Stimulated activated naive CD8-positive, alpha-beta T cell treated with anti-CD3 and anti-CD28 coated beads, Interleukin-15, amount 100 ng/mL, for 72 hours (primary cell): ENCODE measurements at regions not wholly inside any gene's neighbourhood (a gene's known extent, or its start where the extent isn't known, plus 50 kb on each side); places are given as distances from the start of the nearest gene placed in this dataset.
"Not testable (repeated sequence)": the region's sequence is repeated elsewhere in the genome, so short reads cannot be mapped to it uniquely, and the experiment has no call there.

ENCODE experiments used
- ATAC-seq: fragments of 150-1000 bp; cut with Tn5 transposase; 2 replicates; pipeline ENCODE4 v1.10.0; 2021; ENCODE audit warnings: mild to moderate bottlenecking, moderate library complexity
- DNase-seq, 2 donors: peaks; one replicate each; pipeline ENCODE4 v3.0.0; 2021 to 2022
- H3K27ac Mint-ChIP-seq, 2 donors: one replicate each; pipeline ENCODE4 v1.8.0; 2022; ENCODE audit warnings: mild to moderate bottlenecking in 2 of 2, mixed read lengths in 2 of 2, moderate library complexity in 2 of 2
- H3K27me3 Mint-ChIP-seq: one replicate; pipeline ENCODE4 v1.8.0; 2022; ENCODE audit warnings: mixed read lengths
- H3K4me1 Mint-ChIP-seq: one replicate; pipeline ENCODE4 v1.8.0; 2022; ENCODE audit warnings: mild to moderate bottlenecking, mixed read lengths
- H3K4me3 Mint-ChIP-seq, 2 donors: one replicate each; pipeline ENCODE4 v1.8.0; 2022; ENCODE audit warnings: mild to moderate bottlenecking in 2 of 2, mixed read lengths in 2 of 2, moderate library complexity in 1 of 2
- H3K9me3 Mint-ChIP-seq, 2 donors: one replicate each; pipeline ENCODE4 v1.8.0; 2022; ENCODE audit warnings: mixed read lengths in 2 of 2

DNA sequence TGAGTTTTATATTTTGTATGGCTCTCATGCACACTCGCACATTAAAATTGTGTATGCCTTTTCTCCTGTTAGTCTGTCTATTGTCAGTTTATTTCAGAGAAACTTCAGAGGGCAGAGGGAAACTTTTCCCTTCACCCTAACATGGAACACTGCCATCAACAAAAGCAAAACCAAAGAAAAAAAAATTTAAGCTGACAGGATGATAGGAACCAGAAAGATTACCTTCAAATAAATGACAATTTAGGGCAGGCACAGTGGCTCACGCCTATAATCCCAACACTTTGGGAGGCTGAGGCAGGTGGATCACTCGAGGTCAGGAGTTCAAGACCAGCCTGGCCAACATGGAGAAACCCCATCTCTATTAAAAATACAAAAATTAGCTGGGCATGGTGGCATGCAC is 268.3 kb downstream of the TLE1 start:
- not testable (repeated sequence) for ATAC-seq

GRCh38 chr9:81420024-81420423 is 269.3 kb downstream of the TLE1 start:
- H3K4me3 Mint-ChIP-seq, result no peak overlapping the region
- no peak overlapping the region for H3K27ac Mint-ChIP-seq
- peaks cover 9 to 10% of the 10 kb centered on the region in 2 donors for H3K9me3 Mint-ChIP-seq
- no peak for DNase-seq
- no peak for ATAC-seq
- no peaks in the 10 kb centered on the region for H3K27me3 Mint-ChIP-seq
- H3K4me1 Mint-ChIP-seq, result no peaks in the 10 kb centered on the region

More for the DNA sequence above, 268.3 kb downstream of the TLE1 start:
- not testable (repeated sequence) for H3K4me3 Mint-ChIP-seq, H3K4me1 Mint-ChIP-seq, H3K27ac Mint-ChIP-seq, DNase-seq, H3K27me3 Mint-ChIP-seq
- peaks cover 17 to 18% of the 10 kb centered on the region in 2 donors for H3K9me3 Mint-ChIP-seq

GRCh38 chr9:81417941-81418340 is 271.4 kb downstream of the TLE1 start:
- Mint-ChIP-seq H3K4me1 (no peaks in the 10 kb centered on the region), H3K27ac (no peak overlapping the region)

GRCh38 chr9:81417299-81417675 is 272.1 kb downstream of the TLE1 start:
- ATAC-seq (no peak), DNase-seq (no peak)
- Mint-ChIP-seq H3K27me3 (no peaks in the 10 kb centered on the region), H3K27ac (no peak overlapping the region), H3K4me1 (no peaks in the 10 kb centered on the region), H3K9me3 (peaks cover 8 to 10% of the 10 kb centered on the region in 2 donors), H3K4me3 (no peak overlapping the region)

More at GRCh38 chr9:81417941-81418340, 271.4 kb downstream of the TLE1 start:
- Mint-ChIP-seq H3K9me3 (peaks cover 8 to 10% of the 10 kb centered on the region in 2 donors), H3K4me3 (no peak overlapping the region), H3K27me3 (no peaks in the 10 kb centered on the region)
- ATAC-seq (no peak), DNase-seq (no peak)

DNA sequence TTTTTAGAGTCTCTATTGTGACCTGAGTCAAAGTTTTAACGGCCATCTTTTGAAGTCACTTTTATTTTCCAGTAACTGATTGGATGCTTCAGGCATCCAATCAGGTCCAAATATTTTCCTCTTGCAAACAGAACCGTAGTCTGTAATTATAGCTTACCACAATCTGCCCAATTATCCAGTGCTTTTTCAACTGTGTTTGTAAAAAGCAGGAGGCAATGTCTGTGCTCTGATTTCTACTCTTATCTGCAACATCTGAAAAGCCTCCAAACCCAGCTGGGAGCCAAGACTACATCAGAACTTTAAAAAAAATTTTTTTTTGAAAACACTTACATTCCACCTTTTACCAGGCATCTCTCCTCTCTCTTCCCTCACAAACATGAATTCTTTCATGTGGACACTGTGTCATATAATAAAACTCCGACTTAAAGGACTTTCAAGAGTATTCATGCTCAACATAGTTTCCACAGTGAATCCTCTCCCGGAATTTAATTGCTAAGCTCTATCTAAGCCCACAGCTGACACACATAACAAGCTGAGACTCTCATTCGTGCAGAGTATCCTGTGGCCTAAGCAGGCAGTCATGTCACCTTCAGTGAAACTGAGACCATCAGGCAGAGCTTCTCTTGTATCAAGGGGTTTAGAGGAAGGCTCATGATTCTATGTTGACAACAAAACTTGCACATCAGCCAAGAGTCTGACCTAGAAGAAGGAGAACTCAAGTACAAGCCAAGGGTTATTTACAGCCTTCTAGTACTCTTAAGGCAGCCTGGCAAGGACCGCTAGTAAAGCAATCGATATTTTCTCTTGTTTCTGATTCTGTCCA is 272.7 kb downstream of the TLE1 start:
- H3K27ac Mint-ChIP-seq, result no peak overlapping the region
- no peaks in the 10 kb centered on the region for H3K4me1 Mint-ChIP-seq
- H3K27me3 Mint-ChIP-seq, result no peaks in the 10 kb centered on the region
- H3K4me3 Mint-ChIP-seq, result no peak overlapping the region
- no peak for ATAC-seq
- H3K9me3 Mint-ChIP-seq, result peaks cover 8 to 10% of the 10 kb centered on the region in 2 donors
- no peak for DNase-seq

DNA sequence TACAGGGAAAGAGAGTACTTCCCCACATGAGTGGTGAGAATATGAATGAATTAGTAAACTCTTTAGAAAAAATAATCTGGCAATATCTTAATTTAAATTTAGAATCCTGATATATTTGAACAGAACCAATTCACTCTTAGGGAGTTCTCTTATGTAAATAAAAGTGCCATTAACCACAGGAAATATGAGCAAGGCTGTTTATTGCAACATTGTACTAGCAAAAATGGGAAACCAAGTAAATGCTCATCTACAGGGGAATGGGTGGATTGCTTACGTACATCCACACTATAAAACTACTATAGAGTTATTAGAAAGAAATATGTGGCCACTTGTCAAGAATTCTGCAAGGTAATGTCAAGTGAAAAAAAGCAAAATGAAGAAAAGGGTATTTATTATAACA is 274.5 kb downstream of the TLE1 start:
- no peaks in the 10 kb centered on the region for H3K27me3 Mint-ChIP-seq
- no peak overlapping the region for H3K4me3 Mint-ChIP-seq
- H3K4me1 Mint-ChIP-seq, result no peaks in the 10 kb centered on the region
- H3K27ac Mint-ChIP-seq, result no peak overlapping the region
- peaks cover 8 to 10% of the 10 kb centered on the region in 2 donors for H3K9me3 Mint-ChIP-seq
- ATAC-seq (no peak), DNase-seq (no peak)

- no peak for DNase-seq
- no peaks in the 10 kb centered on the region for H3K27me3 Mint-ChIP-seq
- H3K4me1 Mint-ChIP-seq, result no peaks in the 10 kb centered on the region
- no peak for ATAC-seq
- H3K4me3 Mint-ChIP-seq, result no peak overlapping the region
- no peak overlapping the region for H3K27ac Mint-ChIP-seq
- H3K9me3 Mint-ChIP-seq, result peaks cover 5% of the 10 kb centered on the region in 2 donors
Observed at GRCh38 chr9:81411961-81412360, 277.4 kb downstream of the TLE1 start.

DNA sequence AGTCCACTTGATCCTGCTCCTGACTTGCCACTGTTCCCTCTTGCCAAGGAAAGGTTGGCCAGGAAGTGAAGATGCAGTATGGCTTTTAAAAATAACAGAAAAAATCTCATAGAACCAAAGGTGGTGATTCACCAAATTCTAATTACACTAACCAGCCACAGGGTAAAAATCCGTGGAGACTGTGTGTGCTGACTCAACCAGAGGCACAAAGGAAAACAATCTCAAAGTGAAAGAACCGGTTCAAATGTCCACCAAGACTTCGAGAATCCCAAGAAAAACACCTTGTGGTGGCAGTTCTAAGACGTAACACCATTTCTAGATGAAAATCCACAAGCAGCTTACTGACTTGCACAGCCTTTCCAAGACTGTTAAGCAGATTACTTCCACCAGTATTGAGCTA is 279.1 kb downstream of the TLE1 start:
- H3K27me3 Mint-ChIP-seq, result no peaks in the 10 kb centered on the region
- H3K4me3 Mint-ChIP-seq, result no peak overlapping the region
- no peak for DNase-seq

DNA sequence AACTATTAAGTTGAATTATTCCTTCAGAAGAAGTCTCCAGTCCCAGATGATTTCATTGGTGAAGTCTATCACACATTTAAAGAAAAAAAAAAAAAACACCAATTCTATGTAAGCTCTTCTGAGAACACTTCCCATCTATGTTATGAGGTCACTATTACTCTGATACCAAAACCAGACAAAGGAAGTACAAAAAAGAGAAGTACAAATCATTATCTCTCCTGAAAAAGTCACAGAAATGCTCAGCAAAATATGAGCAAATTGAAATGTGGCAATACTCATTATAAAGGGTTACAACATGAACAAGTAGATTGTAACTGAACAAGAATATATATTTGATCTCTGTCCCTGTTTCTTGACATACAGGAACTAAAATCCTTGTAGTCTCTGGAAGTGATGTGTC is 280.4 kb downstream of the TLE1 start:
- DNase-seq (no peak), ATAC-seq (no peak)
- Mint-ChIP-seq H3K27me3 (peaks cover 7% of the 10 kb centered on the region), H3K9me3 (no peaks in the 10 kb centered on the region), H3K27ac (no peak overlapping the region), H3K4me3 (no peak overlapping the region), H3K4me1 (no peaks in the 10 kb centered on the region)

More for the DNA sequence above, 279.1 kb downstream of the TLE1 start:
- Mint-ChIP-seq H3K4me1 (no peaks in the 10 kb centered on the region), H3K27ac (no peak overlapping the region), H3K9me3 (no peaks in the 10 kb centered on the region)
- no peak for ATAC-seq

DNA sequence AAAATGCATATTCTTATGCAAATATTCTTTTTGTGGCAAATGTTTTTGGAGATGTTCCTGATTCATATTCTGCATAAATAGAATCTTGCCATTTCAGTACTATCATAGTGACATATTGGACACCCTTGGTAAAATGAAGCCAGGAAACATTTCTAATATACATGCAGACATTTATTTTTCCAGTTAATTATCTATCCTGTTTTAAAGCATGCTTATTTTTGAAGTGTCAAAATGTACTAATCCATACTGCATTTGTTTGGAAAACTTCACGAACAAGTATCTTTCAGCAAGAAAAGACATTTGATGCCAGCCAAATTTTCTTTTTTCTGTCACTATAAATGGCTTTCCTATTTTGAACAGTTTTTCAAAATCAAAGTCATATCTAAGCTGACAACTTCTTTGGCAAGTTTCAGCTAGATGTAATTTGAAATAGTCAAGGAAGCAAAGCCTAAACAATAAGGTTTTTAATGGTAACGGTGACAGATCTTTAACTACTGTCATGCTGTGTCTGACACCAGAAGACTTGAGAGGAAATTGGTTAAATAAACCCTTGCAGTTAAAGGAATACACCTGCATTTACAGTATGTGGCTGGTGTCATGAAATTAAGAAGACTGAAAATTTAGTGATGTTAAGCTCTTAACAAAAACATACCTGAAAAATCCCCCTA is 284.3 kb downstream of the TLE1 start:
- peaks cover 7% of the 10 kb centered on the region for H3K27me3 Mint-ChIP-seq
- H3K4me1 Mint-ChIP-seq, result no peaks in the 10 kb centered on the region
- no peaks in the 10 kb centered on the region for H3K9me3 Mint-ChIP-seq
- H3K4me3 Mint-ChIP-seq, result no peak overlapping the region
- ATAC-seq (no peak), DNase-seq (no peak)
- H3K27ac Mint-ChIP-seq, result no peak overlapping the region

- Mint-ChIP-seq H3K9me3 (no peaks in the 10 kb centered on the region), H3K27me3 (no peaks in the 10 kb centered on the region), H3K4me3 (no peak overlapping the region), H3K4me1 (no peaks in the 10 kb centered on the region), H3K27ac (no peak overlapping the region)
- no peak for DNase-seq
- no peak for ATAC-seq
Observed at GRCh38 chr9:81397481-81398381, 291.6 kb downstream of the TLE1 start.

GRCh38 chr9:81396528-81396927 is 292.8 kb downstream of the TLE1 start:
- Mint-ChIP-seq H3K27me3 (no peaks in the 10 kb centered on the region), H3K4me1 (no peaks in the 10 kb centered on the region), H3K9me3 (no peaks in the 10 kb centered on the region), H3K27ac (no peak overlapping the region), H3K4me3 (no peak overlapping the region)
- ATAC-seq (no peak), DNase-seq (no peak)

DNA sequence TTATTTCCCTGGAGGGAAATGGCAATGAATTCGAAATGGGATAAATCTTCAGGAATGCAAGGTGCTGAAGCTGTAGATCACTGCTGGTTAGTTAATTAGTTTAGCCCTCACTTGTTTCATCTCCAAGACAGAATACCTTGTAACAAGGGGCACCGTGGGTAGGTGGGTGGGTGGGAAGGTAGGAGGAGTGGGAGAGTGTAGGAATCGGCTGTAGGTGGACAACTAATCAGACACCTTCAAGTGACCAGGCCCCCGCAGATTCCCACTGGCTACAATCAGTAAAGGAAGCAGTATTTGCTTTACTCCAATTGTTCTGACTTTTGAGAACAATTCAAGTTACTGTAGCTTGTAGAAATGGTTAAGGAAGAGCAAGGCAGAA is 293.7 kb downstream of the TLE1 start:
- Mint-ChIP-seq H3K27me3 (no peaks in the 10 kb centered on the region), H3K4me3 (no peak overlapping the region)
- no peak for ATAC-seq

DNA sequence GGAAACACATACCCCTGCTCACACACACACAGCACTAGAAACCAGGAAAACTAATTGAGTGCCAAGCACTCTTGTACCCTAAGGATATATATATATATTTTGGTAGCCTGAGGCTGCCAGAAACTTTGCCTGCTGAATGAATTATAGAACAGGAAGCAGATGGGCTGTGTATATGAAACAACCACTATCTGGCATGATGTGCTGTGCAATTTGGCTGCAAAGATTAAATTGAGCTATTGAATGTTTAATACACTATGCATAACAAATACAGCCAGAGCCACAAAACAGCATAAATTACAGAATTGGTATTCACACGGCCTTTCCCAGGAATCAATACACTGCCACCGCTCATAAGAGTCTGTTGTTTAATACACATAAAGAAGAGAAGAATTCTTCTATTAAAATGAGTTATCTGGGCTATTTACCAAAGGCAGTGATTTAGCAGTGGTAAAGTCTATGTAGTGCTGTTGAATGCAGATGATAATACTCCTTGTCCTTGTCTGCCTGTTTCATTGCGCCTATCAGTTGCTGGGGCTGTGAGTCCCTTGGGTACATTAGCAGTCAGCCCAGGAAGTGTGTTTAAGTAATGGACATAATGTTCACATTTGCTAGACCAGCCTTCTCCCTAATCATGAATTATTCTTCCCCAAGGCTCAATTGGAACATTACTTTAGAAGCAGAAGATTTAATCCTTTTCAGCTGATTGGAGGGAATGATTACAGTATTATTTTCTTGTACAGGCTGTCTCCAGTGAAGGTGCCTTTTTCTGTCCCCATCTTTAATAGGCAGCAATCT is 294.3 kb downstream of the TLE1 start:
- Mint-ChIP-seq H3K27me3 (no peaks in the 10 kb centered on the region), H3K4me1 (no peaks in the 10 kb centered on the region), H3K4me3 (no peak overlapping the region), H3K9me3 (no peaks in the 10 kb centered on the region), H3K27ac (no peak overlapping the region)
- no peak for ATAC-seq
- no peak for DNase-seq

More for the DNA sequence above, 293.7 kb downstream of the TLE1 start:
- Mint-ChIP-seq H3K9me3 (no peaks in the 10 kb centered on the region), H3K4me1 (no peaks in the 10 kb centered on the region), H3K27ac (no peak overlapping the region)
- no peak for DNase-seq
